HG02973 (cell line): ENCODE measurements at regions not wholly inside any gene's neighbourhood (a gene's known extent, or its start where the extent isn't known, plus 50 kb on each side); places are given as distances from the start of the nearest gene placed in this dataset.
"Not testable (repeated sequence)": the region's sequence is repeated elsewhere in the genome, so short reads cannot be mapped to it uniquely, and the experiment has no call there.

Experiments
- ATAC-seq: cut with Tn5 transposase; IDR thresholded peaks from one replicate; pipeline ENCODE4 v1.9.1; 2021; ENCODE audit warnings: moderate library complexity; ENCODE audit not compliant: unreplicated experiment

- ATAC-seq = no peak
Measured at GRCh38 chr14:34300882-34301734, 160.9 kb downstream of the SPTSSA start.

GRCh38 chr14:34300330-34300729 lies 161.7 kb downstream of the SPTSSA start:
- no peak for ATAC-seq

GRCh38 chr14:34299360-34299759 lies 162.7 kb downstream of the SPTSSA start:
- ATAC-seq = no peak

- ATAC-seq = no peak
Measured at GRCh38 chr14:34297786-34298520, 164.1 kb downstream of the SPTSSA start.

- no peak for ATAC-seq
Measured at GRCh38 chr14:34283590-34283989, 178.4 kb downstream of the SPTSSA start.

GRCh38 chr14:34277191-34277590 lies 184.8 kb downstream of the SPTSSA start:
- ATAC-seq = peak; percentile 48

GRCh38 chr14:34275530-34275929 lies 186.5 kb downstream of the SPTSSA start:
- ATAC-seq = no peak

- ATAC-seq = no peak
Measured at GRCh38 chr14:34275078-34275477, 187.0 kb downstream of the SPTSSA start.

GRCh38 chr14:34273716-34274115 lies 188.3 kb downstream of the SPTSSA start:
- ATAC-seq = not testable (repeated sequence)

- ATAC-seq = no peak
Measured at GRCh38 chr14:34270361-34270760, 191.7 kb downstream of the SPTSSA start.

GRCh38 chr14:34266344-34266743 lies 195.7 kb downstream of the SPTSSA start:
- ATAC-seq = no peak

GRCh38 chr14:34262127-34262910 lies 199.7 kb downstream of the SPTSSA start:
- no peak for ATAC-seq

- ATAC-seq = no peak
Measured at GRCh38 chr14:34259996-34260395, 202.0 kb downstream of the SPTSSA start.

GRCh38 chr14:34258318-34258717 lies 203.7 kb downstream of the SPTSSA start:
- ATAC-seq = no peak

- ATAC-seq = no peak
Measured at GRCh38 chr14:34257505-34257904, 204.5 kb downstream of the SPTSSA start.

- ATAC-seq = no peak
Measured at GRCh38 chr14:34256223-34256622, 205.8 kb downstream of the SPTSSA start.

GRCh38 chr14:34254571-34254970 lies 207.5 kb downstream of the SPTSSA start:
- no peak for ATAC-seq

GRCh38 chr14:34254031-34254430 lies 208.0 kb downstream of the SPTSSA start:
- no peak for ATAC-seq

GRCh38 chr14:34252227-34252626 lies 209.8 kb downstream of the SPTSSA start:
- no peak for ATAC-seq

GRCh38 chr14:34251662-34252061 lies 210.4 kb downstream of the SPTSSA start:
- ATAC-seq = no peak

GRCh38 chr14:34250959-34251358 lies 211.1 kb downstream of the SPTSSA start:
- ATAC-seq = no peak
